K562 (cell line): ENCODE measurements at regions not wholly inside any gene's neighbourhood (a gene's known extent, or its start where the extent isn't known, plus 50 kb on each side); places are given as distances from the start of the nearest gene placed in this dataset.

Source experiments
- ARNT ChIP-seq, 2 experiments: fragments of 450-650 bp; IDR thresholded peaks; 2 replicates each; pipeline ENCODE4 v1.6.1; 2016; ENCODE audit warnings: mild to moderate bottlenecking in 1 of 2
- CEBPB ChIP-seq: fragments of 450-650 bp; IDR thresholded peaks from 2 replicates; pipeline ENCODE4 v1.6.1; 2016; ENCODE audit warnings: missing genetic modification characterization, missing compliant biosample characterization
- ILF3 ChIP-seq: fragments of 450-650 bp; IDR thresholded peaks from 2 replicates; pipeline ENCODE4 v1.6.1; 2018; ENCODE audit warnings: antibody characterized with exemption, mild to moderate bottlenecking, moderate library complexity, borderline replicate concordance
- MTA3 ChIP-seq: fragments of 450-650 bp; formaldehyde crosslinking; IDR thresholded peaks from 2 replicates; pipeline ENCODE4 v1.6.1; 2017; ENCODE audit warnings: mild to moderate bottlenecking, borderline replicate concordance
- PCBP1 ChIP-seq: fragments of 200-400 bp; formaldehyde crosslinking; IDR thresholded peaks from 2 replicates; pipeline ENCODE4 v1.6.1; 2018; ENCODE audit warnings: mild to moderate bottlenecking, low read depth, low read length; ENCODE audit not compliant: poor library complexity, severe bottlenecking
- RCOR1 ChIP-seq, 2 experiments: IDR thresholded peaks; 2 replicates each; pipeline ENCODE4 v1.6.1; 2012; ENCODE audit warnings: low read depth in 2 of 2, low read length in 2 of 2, borderline replicate concordance in 1 of 2, improper control_type of control experiment in 1 of 2
- RUNX1 ChIP-seq: sonication (generic); IDR thresholded peaks from 2 replicates; pipeline ENCODE4 v1.6.1; 2016; ENCODE audit warnings: antibody characterized with exemption, low read depth
- ZNF668 ChIP-seq: fragments of 250-450 bp; sonication (Bioruptor Pico); IDR thresholded peaks from 2 replicates; pipeline ENCODE4 v1.8.0; 2022; ENCODE audit warnings: mild to moderate bottlenecking, inconsistent platforms

DNA sequence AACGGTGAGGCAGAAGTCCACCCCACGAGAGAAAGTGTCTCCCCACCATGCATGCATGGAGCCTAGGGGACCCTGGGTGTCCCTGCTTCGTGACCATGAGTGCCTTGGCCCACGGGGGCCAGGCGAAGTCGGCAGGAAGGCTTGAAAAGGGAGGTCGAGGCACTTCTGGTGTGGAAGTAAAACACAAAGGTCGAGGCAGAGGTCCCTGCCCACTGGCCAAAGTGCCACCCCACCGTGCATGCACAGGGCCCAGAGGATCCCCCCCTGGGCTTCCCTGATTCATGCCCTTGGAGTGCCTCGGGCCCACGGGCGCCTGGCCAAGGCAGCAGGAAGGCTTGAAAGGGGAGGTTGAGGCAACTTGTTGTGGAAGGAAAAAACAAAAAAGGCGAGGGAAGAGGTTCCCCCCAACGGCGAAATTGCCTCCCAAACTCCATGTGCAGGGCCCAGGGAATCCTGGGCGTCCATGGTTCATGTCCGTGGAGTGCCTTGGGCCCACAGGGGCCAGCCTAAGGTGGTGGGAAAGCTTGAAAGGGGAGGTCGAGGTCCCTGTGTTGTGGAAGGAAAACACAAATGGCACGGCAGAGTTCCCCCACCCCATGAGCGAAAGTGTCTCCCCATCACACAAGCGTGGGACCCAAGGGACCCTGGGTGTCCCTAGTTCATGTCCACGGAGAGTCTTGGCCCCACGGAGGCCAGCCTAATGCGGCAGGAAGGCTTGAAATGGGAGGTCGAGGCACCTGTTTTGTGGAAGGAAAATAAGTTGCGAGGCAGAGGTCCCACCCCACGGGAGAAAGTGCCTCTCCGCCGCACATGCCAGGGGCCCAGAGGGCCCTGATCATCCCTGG, 372.1 kb downstream of the ALG10 start:
- TF ChIP-seq MTA3 (no peak), ILF3 (no peak), ZNF668 (CRISPR knock-in tag) (no peak), CEBPB (tag) (no peak), RUNX1 (no peak), PCBP1 (no peak), RCOR1 (IDR thresholded peaks at IDR 0.05; ENCODE audit: borderline replicate concordance in 1 of 2, low read depth in 2 of 2, low read length in 2 of 2) (no peak), ARNT (IDR thresholded peaks at IDR 0.05) (no peak)
